ENCODE measurements at regions not wholly inside any gene's neighbourhood (a gene's known extent, or its start where the extent isn't known, plus 50 kb on each side); places are given as distances from the start of the nearest gene placed in this dataset.

DNA sequence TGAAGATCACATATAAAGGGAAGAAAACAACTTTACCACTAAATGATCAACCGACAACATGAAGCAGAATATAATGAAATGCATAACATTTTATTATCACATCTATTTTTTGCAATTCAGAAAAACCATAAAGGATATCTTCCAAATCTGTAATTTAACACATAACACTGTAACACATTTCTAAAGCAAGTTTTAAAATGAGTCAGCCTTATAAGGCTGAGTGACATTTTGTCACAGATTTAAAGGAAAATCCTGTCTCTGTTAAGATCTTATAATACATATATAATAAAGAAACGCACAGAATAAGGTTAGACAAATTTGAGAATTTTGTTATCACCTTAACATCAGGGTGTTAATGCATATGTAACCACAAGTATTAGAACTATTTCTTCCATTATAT is 198.4 kb upstream of the RASA1 start:
- no peak for DNase-seq

GRCh38 chr5:87069974-87070608 is 197.6 kb upstream of the RASA1 start:
- peak; percentile 17 for DNase-seq

GRCh38 chr5:87074072-87074471 is 193.6 kb upstream of the RASA1 start:
- no peak for DNase-seq

DNA sequence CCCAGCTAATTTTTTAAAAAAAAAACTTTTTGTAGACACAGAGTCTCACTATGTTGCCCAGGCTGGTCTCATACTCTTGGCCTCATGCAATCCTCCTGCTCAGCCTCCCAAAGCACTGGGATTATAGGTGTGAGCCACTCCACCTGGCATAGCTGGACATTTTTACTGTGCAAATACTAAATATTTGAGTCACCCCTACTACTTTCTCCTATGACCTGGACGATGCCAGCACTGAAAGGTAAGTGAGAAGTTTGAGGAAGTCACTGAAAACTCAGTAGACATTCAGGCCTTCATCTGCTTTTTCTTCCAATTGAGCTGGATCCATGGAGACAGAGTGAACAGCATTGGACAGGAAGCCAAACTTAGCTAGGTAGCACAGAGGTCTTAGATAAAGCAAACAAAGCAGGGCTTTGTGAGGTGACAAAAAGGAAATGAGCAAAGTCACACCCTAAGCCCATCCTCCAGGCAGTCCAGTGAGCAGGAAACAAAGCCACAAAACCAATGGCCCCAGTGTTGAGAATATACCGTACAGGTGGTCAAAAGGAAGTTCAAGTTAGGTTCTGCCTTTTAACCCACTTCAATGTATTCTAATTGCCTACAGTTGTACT is 192.6 kb upstream of the RASA1 start:
- peak; percentile 26 for DNase-seq

- no peak for DNase-seq
Observed at GRCh38 chr5:87076411-87076810, 191.3 kb upstream of the RASA1 start.

GRCh38 chr5:87076931-87077330 is 190.8 kb upstream of the RASA1 start:
- no peak for DNase-seq

GRCh38 chr5:87079219-87079618 is 188.5 kb upstream of the RASA1 start:
- DNase-seq: no peak

DNA sequence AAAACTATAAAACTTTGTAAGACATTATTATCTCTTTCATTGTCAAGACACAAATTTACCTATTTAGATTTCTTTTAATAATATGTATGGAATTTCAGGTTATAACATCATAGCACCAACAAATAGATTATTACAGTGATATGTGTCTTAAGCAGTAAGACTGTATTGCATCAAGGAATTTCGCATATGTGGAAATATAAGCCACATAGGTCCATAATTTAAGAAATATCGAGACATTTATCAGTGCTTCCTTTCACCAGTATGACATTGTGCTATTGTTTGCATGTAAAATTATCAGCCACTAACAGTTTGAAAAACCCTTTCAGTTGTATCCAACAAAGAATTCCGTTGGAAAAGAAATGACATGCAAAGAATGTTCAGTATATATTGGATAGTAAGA is 186.7 kb upstream of the RASA1 start:
- DNase-seq: peak; percentile 30

DNA sequence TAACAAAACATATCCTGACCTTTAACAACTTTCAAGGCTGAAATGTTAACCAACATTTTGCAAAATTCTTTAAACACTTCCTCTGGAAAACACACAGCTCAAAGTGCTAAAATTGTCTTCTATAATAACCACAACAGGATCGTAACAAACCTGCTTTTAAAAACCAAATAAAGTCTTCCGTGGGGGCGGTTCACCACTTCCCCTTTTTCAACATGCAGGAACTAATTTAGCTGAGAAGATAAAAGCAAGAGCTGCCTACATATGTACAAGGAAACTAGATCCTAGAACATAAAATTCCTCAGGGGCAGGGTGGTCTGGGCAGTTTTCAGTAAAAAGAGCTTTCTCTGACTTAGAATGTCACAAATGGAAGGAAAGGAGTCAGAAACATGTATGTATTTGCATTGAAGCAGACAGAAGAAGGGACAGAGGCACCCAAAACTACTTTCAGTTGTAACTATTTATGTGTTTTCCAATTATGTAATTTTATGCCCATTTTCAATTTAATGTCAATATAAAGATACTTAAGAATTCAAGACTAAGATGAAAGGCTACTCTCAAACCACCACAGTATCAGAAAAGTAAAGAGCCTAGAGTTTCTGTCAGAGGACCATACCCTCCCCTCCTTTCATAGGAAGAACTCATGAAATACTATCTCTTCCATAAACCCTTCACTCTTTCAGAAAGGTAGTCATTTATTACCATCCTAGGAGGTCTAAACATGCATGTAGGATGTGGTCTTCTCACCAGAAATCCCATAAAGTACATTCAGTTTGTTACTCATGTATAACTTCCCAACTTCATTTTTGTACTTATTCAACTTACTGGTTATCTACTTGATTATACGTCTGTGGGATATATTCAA is 185.9 kb upstream of the RASA1 start:
- DNase-seq: peak; percentile 96

DNA sequence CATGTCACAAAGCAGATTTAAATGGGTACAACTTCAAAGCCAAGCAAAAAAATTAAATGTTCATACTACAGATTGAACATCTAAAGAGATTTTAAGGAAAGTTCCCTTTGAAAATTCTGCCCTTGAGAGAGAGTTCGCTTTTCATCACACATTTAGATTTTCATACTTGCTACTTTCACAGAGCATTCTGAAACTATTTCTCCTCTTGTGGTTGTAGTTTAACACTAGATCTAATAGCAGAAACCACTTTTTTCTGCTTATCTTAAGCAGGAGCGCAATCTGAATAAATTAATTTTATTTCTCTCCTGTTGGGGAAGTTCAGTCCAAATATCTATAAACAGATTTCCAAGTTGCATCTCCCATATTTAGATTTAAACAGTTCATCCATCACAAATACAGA is 173.3 kb upstream of the RASA1 start:
- no peak for DNase-seq

DNA sequence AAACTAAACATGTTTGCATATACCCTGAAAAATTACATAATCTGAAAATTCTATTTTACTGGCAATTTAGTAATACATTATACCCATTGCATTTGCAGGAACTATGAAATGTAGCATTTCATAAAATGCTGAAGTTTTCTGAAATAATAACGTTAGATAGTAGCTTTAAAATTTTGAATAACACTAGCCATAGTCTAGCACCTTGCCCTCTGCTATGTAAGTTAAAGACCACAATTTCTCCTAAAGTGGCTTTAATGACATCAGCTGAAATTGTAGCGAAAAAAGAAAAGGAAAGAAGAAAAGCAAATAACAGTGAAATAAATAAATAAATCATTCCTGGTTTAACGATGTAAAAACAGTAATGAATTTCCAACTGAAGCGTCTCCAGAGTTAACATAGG is 172.8 kb upstream of the RASA1 start:
- no peak for DNase-seq

DNA sequence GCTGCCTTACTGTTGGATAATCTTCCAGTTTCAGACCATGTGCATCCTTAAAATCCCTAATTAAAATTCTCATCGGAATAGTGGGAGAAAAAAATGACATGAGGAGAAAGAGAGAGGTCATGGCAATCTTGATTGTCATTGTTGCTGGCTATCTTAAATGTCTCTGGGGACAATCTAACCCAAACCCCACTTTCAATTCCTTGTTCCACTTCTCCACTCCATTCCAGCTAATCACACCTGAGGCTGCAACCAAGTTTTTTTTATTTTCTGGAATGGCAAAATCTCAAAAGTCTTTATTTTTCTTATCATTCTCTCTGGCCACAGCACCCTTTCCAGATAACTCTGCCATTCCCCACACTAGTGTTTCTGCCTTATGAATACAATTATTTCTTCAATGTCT is 171.9 kb upstream of the RASA1 start:
- DNase-seq: no peak

DNA sequence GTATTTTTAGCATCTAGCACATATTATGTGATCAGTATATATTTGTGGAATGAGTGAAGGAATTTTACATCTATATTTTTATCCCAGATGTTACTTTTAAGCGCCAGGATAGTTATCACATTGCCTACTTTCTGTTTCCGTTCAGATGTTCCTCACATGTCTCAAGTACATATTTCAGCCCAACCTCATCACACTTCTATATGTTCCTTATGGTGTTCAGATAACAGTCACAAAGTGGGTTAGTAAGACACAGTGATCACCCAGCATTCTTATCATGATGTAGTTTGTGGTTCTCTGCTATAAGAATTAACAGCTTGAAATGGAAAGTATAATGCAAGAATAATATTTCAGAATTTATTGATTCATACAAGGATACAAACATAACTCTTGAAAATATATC is 170.0 kb upstream of the RASA1 start:
- no peak for DNase-seq

GRCh38 chr5:87099291-87099839 is 168.3 kb upstream of the RASA1 start:
- no peak for DNase-seq

- no peak for DNase-seq
Observed at GRCh38 chr5:87099968-87100367, 167.7 kb upstream of the RASA1 start.

DNA sequence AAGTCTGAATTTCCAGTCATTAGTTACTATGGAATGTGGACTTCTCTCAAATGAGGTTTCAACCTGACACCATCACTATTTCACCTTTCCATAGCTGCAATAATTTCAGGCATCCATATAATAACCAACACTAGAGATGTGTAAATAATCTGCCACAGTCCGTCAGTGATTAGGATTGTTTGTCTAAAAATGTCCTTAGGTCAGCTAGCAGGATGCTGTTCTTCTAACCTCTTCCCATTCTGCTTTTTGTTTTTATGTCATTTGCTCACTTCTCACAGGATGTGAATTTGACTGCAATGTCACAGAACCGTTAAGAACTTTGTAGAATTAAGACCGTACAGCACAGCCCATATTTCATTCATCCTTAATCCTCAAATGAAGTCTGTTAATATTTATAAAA is 166.4 kb upstream of the RASA1 start:
- no peak for DNase-seq

GRCh38 chr5:87102841-87103240 is 164.8 kb upstream of the RASA1 start:
- no peak for DNase-seq

- no peak for DNase-seq
Observed at GRCh38 chr5:87103616-87104287, 163.9 kb upstream of the RASA1 start.

- DNase-seq: no peak
Observed at GRCh38 chr5:87105577-87105976, 162.1 kb upstream of the RASA1 start.

DNA sequence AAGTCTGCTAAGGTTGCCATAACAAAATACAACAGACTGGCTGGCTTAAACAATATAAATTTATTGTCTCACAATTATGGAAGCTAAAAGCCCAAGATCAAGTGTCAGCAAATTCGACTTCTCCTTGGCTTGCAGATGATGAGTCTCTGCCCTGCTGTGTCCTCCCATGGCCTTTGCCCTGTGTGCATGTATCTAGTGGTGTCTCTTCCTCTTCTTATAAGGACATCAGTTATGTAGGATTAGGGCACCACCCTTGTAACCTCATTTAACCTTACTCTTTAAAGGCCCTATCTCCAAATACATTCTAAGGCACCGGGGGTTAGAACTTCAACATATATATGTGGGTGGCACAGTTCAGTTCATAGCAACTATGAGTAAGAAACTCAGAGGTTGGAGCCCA is 157.9 kb upstream of the RASA1 start:
- peak; percentile 48 for DNase-seq

DNA sequence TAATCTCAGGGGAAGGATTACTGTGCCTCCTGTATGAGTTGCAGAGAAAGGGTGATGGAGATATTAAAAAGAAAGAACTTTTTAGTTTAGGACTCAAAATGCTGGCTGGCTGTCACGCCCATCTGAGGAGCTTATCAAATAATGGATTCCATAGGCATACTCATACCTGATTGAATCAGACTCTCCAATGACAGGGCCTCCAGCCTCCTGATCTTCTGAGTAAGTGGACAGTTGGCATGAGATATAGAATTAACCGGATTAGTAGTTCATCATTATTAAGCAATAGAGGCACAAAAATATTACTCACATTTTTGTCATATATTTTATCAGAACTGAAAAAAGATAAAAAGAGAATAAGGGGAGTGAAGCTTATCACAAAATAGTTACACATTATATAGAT is 157.0 kb upstream of the RASA1 start:
- no peak for DNase-seq

- DNase-seq: no peak
Observed at GRCh38 chr5:87113861-87114260, 153.8 kb upstream of the RASA1 start.

- DNase-seq: no peak
Observed at GRCh38 chr5:87114631-87115030, 153.1 kb upstream of the RASA1 start.
